SK-N-SH (cell line): ENCODE measurements at regions not wholly inside any gene's neighbourhood (a gene's known extent, or its start where the extent isn't known, plus 50 kb on each side); places are given as distances from the start of the nearest gene placed in this dataset.

Experiments
- EP300 ChIP-seq, 2 experiments: IDR thresholded peaks; 2 replicates each; pipeline versions ENCODE4 v1.4.0 to v1.6.1; 2012; ENCODE audit warnings: borderline replicate concordance in 1 of 2, low read depth in 1 of 2, low read length in 1 of 2
- MXI1 ChIP-seq: IDR thresholded peaks from 2 replicates; pipeline ENCODE4 v1.6.1; 2012; ENCODE audit warnings: mild to moderate bottlenecking, low read depth, low read length, improper control_type of control experiment
- NFIC ChIP-seq: IDR thresholded peaks from 2 replicates; pipeline ENCODE4 v1.4.0; 2012; ENCODE audit warnings: borderline replicate concordance
- POLR2AphosphoS5 ChIP-seq: IDR thresholded peaks from 2 replicates; pipeline ENCODE4 v1.6.1; 2012; ENCODE audit warnings: low read depth, low read length
- RCOR1 ChIP-seq: fragments of 150-350 bp; IDR thresholded peaks from 2 replicates; pipeline ENCODE4 v1.6.1; 2017; ENCODE audit warnings: antibody characterized with exemption, low read length
- YY1 ChIP-seq: IDR thresholded peaks from 2 replicates; pipeline ENCODE4 v1.4.0; 2012; ENCODE audit warnings: low read depth, mild to moderate bottlenecking
- TF ChIP-seq, protein P1 (sequence below): IDR thresholded peaks from 2 replicates; pipeline ENCODE4 v1.6.1; 2012; ENCODE audit warnings: mild to moderate bottlenecking, low read depth, low read length, moderate library complexity
- TF ChIP-seq, protein P2 (sequence below): fragments of 200-600 bp; sonication (generic); IDR thresholded peaks from 2 replicates; pipeline ENCODE4 v1.6.1; 2017; ENCODE audit warnings: antibody characterized with exemption, mild to moderate bottlenecking, moderate library complexity
- TF ChIP-seq, protein P3 (sequence below): fragments of 150-350 bp; IDR thresholded peaks from 2 replicates; pipeline ENCODE4 v1.6.1; 2017; ENCODE audit warnings: antibody characterized with exemption, low read length, low read depth, borderline replicate concordance

DNA sequence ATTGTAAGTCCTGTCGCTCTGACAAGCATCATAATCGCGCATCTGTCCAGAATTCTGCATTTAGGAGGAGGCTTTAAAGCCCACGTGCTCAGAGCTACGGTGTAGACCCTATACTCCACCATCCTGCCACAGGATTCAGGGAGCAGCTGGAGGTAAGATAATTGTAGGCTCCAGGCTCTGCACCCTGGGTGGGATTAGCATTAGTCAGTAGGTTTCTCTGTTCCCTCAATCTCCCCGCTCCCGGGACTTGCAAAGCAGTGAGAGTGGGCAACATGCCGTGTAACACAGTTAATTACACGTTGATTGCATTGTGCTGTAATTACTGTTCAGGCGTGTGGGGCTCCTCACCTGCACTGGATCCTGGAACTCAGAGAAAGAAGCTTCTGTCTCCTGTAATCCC, 89.3 kb upstream of the CUX1 start:
- TF ChIP-seq, protein P1, sequence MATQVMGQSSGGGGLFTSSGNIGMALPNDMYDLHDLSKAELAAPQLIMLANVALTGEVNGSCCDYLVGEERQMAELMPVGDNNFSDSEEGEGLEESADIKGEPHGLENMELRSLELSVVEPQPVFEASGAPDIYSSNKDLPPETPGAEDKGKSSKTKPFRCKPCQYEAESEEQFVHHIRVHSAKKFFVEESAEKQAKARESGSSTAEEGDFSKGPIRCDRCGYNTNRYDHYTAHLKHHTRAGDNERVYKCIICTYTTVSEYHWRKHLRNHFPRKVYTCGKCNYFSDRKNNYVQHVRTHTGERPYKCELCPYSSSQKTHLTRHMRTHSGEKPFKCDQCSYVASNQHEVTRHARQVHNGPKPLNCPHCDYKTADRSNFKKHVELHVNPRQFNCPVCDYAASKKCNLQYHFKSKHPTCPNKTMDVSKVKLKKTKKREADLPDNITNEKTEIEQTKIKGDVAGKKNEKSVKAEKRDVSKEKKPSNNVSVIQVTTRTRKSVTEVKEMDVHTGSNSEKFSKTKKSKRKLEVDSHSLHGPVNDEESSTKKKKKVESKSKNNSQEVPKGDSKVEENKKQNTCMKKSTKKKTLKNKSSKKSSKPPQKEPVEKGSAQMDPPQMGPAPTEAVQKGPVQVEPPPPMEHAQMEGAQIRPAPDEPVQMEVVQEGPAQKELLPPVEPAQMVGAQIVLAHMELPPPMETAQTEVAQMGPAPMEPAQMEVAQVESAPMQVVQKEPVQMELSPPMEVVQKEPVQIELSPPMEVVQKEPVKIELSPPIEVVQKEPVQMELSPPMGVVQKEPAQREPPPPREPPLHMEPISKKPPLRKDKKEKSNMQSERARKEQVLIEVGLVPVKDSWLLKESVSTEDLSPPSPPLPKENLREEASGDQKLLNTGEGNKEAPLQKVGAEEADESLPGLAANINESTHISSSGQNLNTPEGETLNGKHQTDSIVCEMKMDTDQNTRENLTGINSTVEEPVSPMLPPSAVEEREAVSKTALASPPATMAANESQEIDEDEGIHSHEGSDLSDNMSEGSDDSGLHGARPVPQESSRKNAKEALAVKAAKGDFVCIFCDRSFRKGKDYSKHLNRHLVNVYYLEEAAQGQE, result no peak
- TF ChIP-seq, protein P2, sequence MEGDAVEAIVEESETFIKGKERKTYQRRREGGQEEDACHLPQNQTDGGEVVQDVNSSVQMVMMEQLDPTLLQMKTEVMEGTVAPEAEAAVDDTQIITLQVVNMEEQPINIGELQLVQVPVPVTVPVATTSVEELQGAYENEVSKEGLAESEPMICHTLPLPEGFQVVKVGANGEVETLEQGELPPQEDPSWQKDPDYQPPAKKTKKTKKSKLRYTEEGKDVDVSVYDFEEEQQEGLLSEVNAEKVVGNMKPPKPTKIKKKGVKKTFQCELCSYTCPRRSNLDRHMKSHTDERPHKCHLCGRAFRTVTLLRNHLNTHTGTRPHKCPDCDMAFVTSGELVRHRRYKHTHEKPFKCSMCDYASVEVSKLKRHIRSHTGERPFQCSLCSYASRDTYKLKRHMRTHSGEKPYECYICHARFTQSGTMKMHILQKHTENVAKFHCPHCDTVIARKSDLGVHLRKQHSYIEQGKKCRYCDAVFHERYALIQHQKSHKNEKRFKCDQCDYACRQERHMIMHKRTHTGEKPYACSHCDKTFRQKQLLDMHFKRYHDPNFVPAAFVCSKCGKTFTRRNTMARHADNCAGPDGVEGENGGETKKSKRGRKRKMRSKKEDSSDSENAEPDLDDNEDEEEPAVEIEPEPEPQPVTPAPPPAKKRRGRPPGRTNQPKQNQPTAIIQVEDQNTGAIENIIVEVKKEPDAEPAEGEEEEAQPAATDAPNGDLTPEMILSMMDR, result no peak
- no peak for TF ChIP-seq NFIC
- no peak for TF ChIP-seq MXI1
- no peak for TF ChIP-seq POLR2AphosphoS5
- TF ChIP-seq, protein P3, sequence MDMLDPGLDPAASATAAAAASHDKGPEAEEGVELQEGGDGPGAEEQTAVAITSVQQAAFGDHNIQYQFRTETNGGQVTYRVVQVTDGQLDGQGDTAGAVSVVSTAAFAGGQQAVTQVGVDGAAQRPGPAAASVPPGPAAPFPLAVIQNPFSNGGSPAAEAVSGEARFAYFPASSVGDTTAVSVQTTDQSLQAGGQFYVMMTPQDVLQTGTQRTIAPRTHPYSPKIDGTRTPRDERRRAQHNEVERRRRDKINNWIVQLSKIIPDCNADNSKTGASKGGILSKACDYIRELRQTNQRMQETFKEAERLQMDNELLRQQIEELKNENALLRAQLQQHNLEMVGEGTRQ, result no peak
- TF ChIP-seq EP300 (IDR thresholded peaks at IDR 0.05; ENCODE audit: borderline replicate concordance in 1 of 2, low read depth in 1 of 2, low read length in 1 of 2), result no peak
- no peak for TF ChIP-seq YY1
- no peak for TF ChIP-seq RCOR1
